ENCODE measurements at regions not wholly inside any gene's neighbourhood (a gene's known extent, or its start where the extent isn't known, plus 50 kb on each side); places are given as distances from the start of the nearest gene placed in this dataset.

GRCh38 chr21:27292229-27292628 is 325.3 kb upstream of the ADAMTS5 start:
- DNase-seq, result no peak

GRCh38 chr21:27291006-27291405 is 324.1 kb upstream of the ADAMTS5 start:
- DNase-seq, result no peak

GRCh38 chr21:27290028-27290427 is 323.1 kb upstream of the ADAMTS5 start:
- no peak for DNase-seq

- DNase-seq, result no peak
These were observed 319.9 kb upstream of the ADAMTS5 start for GRCh38 chr21:27286760-27287159.

GRCh38 chr21:27277110-27277509 is 310.2 kb upstream of the ADAMTS5 start:
- no peak for DNase-seq

- DNase-seq, result no peak
These were observed 308.5 kb upstream of the ADAMTS5 start for GRCh38 chr21:27275294-27275927.

- no peak for DNase-seq
These were observed 302.8 kb upstream of the ADAMTS5 start for GRCh38 chr21:27269644-27270043.

GRCh38 chr21:27268290-27268689 is 301.4 kb upstream of the ADAMTS5 start:
- no peak for DNase-seq

- no peak for DNase-seq
These were observed 299.1 kb upstream of the ADAMTS5 start for GRCh38 chr21:27265949-27266348.

GRCh38 chr21:27265492-27265891 is 298.6 kb upstream of the ADAMTS5 start:
- no peak for DNase-seq

- DNase-seq, result no peak
These were observed 294.8 kb upstream of the ADAMTS5 start for GRCh38 chr21:27261676-27262075.

- DNase-seq, result no peak
These were observed 293.8 kb upstream of the ADAMTS5 start for GRCh38 chr21:27260728-27261127.

GRCh38 chr21:27258742-27259448 is 292.0 kb upstream of the ADAMTS5 start:
- no peak for DNase-seq

GRCh38 chr21:27257908-27258556 is 291.1 kb upstream of the ADAMTS5 start:
- DNase-seq, result no peak

GRCh38 chr21:27257226-27257625 is 290.3 kb upstream of the ADAMTS5 start:
- DNase-seq, result no peak

- DNase-seq, result no peak
These were observed 284.9 kb upstream of the ADAMTS5 start for GRCh38 chr21:27251752-27252151.

GRCh38 chr21:27250366-27250765 is 283.5 kb upstream of the ADAMTS5 start:
- no peak for DNase-seq

GRCh38 chr21:27248814-27249213 is 281.9 kb upstream of the ADAMTS5 start:
- no peak for DNase-seq

- DNase-seq, result no peak
These were observed 279.9 kb upstream of the ADAMTS5 start for GRCh38 chr21:27246741-27247140.

- DNase-seq, result no peak
These were observed 277.9 kb upstream of the ADAMTS5 start for GRCh38 chr21:27244776-27245175.

GRCh38 chr21:27244352-27244751 is 277.5 kb upstream of the ADAMTS5 start:
- no peak for DNase-seq

- DNase-seq, result no peak
These were observed 274.0 kb upstream of the ADAMTS5 start for GRCh38 chr21:27240839-27241238.

- no peak for DNase-seq
These were observed 266.7 kb upstream of the ADAMTS5 start for GRCh38 chr21:27233514-27234115.

All from occipital lobe (tissue), 1 donor.